B cell (primary cell): ENCODE measurements at regions not wholly inside any gene's neighbourhood (a gene's known extent, or its start where the extent isn't known, plus 50 kb on each side); places are given as distances from the start of the nearest gene placed in this dataset.

Source experiments
- ATAC-seq: fragments of 200-7000 bp; cut with Tn5 transposase; one replicate; pipeline ENCODE4 v1.10.0; 2021; ENCODE audit warnings: low read depth, mild to moderate bottlenecking, moderate number of reproducible peaks, moderate library complexity
- CTCF ChIA-PET: fragments of 350-600 bp; sonication (Branson Sonifier 250); formaldehyde crosslinking; loops from one replicate; lab custom pipeline; 2021; ENCODE audit warnings: antibody characterized with exemption, inconsistent platforms; lab: Charles Lee
- POLR2A ChIA-PET: fragments of 350-600 bp; sonication (Branson Sonifier 250); formaldehyde crosslinking; loops from one replicate; lab custom pipeline; 2021; ENCODE audit warnings: antibody characterized with exemption; lab: Charles Lee
- DNase-seq: peaks from one replicate; pipeline ENCODE4 v3.0.0; 2013
- H2AFZ ChIP-seq: 2 replicates; pipeline ENCODE4 v1.6.1; 2012; ENCODE audit warnings: mild to moderate bottlenecking, low read depth, low read length; ENCODE audit not compliant: insufficient read depth, poor library complexity, severe bottlenecking
- H3K27ac ChIP-seq, 2 donors: 1 replicate in 1 of 2; 2 replicates in 1 of 2; pipeline ENCODE4 v1.5.1; 2012 to 2013; ENCODE audit warnings: low read length in 2 of 2, mild to moderate bottlenecking in 2 of 2, moderate library complexity in 1 of 2
- H3K27me3 ChIP-seq, 4 experiments: fragments of 200-600 bp in 1 of 4; sonication (generic) in 1 of 4; replicated peaks in 1 of 4; 1 replicate in 2 of 4; 2 replicates in 2 of 4; pipeline versions ENCODE4 v1.6.1 to v1.7.0; 2013 to 2016; ENCODE audit warnings: low read length in 3 of 4, mild to moderate bottlenecking in 2 of 4, mixed read lengths in 1 of 4, moderate library complexity in 1 of 4; ENCODE audit not compliant: insufficient read depth in 4 of 4, control insufficient read depth in 3 of 4; ENCODE audit errors: control extremely low read depth in 1 of 4
- H3K36me3 ChIP-seq, 2 experiments: replicated peaks in 1 of 2; 1 replicate in 1 of 2; 2 replicates in 1 of 2; pipeline versions ENCODE4 v1.6.1 to v1.7.1; 2013; ENCODE audit warnings: low read length in 1 of 2; ENCODE audit not compliant: insufficient read depth in 2 of 2, control insufficient read depth in 1 of 2; ENCODE audit errors: control extremely low read depth in 1 of 2, extremely low read depth in 1 of 2
- H3K4me1 ChIP-seq, 2 donors: fragments of 200-600 bp in 1 of 2; sonication (generic) in 1 of 2; 1 replicate in 1 of 2; 2 replicates in 1 of 2; pipeline versions ENCODE4 v1.5.1 to v1.6.1; 2013 to 2017; ENCODE audit warnings: low read length in 2 of 2; ENCODE audit not compliant: control insufficient read depth in 2 of 2, insufficient read depth in 2 of 2
- H3K4me2 ChIP-seq: replicated peaks from 2 replicates; pipeline ENCODE3; 2012; ENCODE audit warnings: mild to moderate bottlenecking, low read depth, low read length; ENCODE audit not compliant: poor library complexity, severe bottlenecking
- H3K4me3 ChIP-seq, 5 experiments: fragments of 200-600 bp in 1 of 5; sonication (generic) in 1 of 5; 1 replicate in 3 of 5; 2 replicates in 2 of 5; pipeline versions ENCODE4 v1.5.1 to v1.7.0; 2011 to 2016; ENCODE audit warnings: low read length in 4 of 5, mild to moderate bottlenecking in 4 of 5, low read depth in 2 of 5, control low read depth in 1 of 5, moderate library complexity in 1 of 5; ENCODE audit not compliant: insufficient read depth in 1 of 5; ENCODE audit errors: control extremely low read depth in 1 of 5, extremely low read depth in 1 of 5
- H3K79me2 ChIP-seq: fragments of 200-600 bp; sonication (generic); one replicate; pipeline ENCODE4 v1.6.0; 2016; ENCODE audit warnings: low read length; ENCODE audit not compliant: control insufficient read depth, insufficient read depth
- H3K9ac ChIP-seq: fragments of 200-600 bp; sonication (generic); 2 replicates; pipeline ENCODE4 v1.6.1; 2017; ENCODE audit warnings: mild to moderate bottlenecking, low read length, moderate library complexity
- H3K9me3 ChIP-seq, 3 donors: one replicate each; pipeline versions ENCODE4 v1.6.1 to v1.7.1; 2013; ENCODE audit warnings: low read length in 2 of 3; ENCODE audit not compliant: control insufficient read depth in 2 of 3, insufficient read depth in 1 of 3; ENCODE audit errors: control extremely low read depth in 1 of 3
- H4K20me1 ChIP-seq: 2 replicates; pipeline ENCODE4 v1.6.0; 2012; ENCODE audit warnings: mild to moderate bottlenecking, low read length; ENCODE audit not compliant: insufficient read depth, control insufficient read depth, poor library complexity, severe bottlenecking
- H3K27ac Mint-ChIP-seq: one replicate; pipeline ENCODE4 v1.8.0; 2021; ENCODE audit warnings: mixed read lengths
- H3K27me3 Mint-ChIP-seq: one replicate; pipeline ENCODE4 v1.8.0; 2021; ENCODE audit warnings: mixed read lengths
- H3K4me1 Mint-ChIP-seq: one replicate; pipeline ENCODE4 v1.8.0; 2021; ENCODE audit warnings: mixed read lengths
- H3K4me3 Mint-ChIP-seq: one replicate; pipeline ENCODE4 v1.8.0; 2021; ENCODE audit warnings: mixed read lengths
- H3K9me3 Mint-ChIP-seq: one replicate; pipeline ENCODE4 v1.8.0; 2022; ENCODE audit warnings: mixed read lengths; ENCODE audit not compliant: insufficient read depth
- EZH2 ChIP-seq: IDR thresholded peaks from 2 replicates; pipeline ENCODE4 v1.6.1; 2012; ENCODE audit warnings: borderline replicate concordance, low read depth, mild to moderate bottlenecking, moderate library complexity, low read length; ENCODE audit not compliant: insufficient read depth, poor library complexity, severe bottlenecking
- WGBS: methylation state at CpG from one replicate; pipeline ENCODE4 v1.1.5; 2013; ENCODE audit warnings: missing lambda C conversion rate; ENCODE audit not compliant: insufficient coverage; 5-methylcytosine and 5-hydroxymethylcytosine counted together
- intact Hi-C: fragments of 100-400 bp; cut with micrococcal nuclease; formaldehyde crosslinking; loops from one replicate; pipeline ENCODE4 v1.10.0; 2022
- TF ChIP-seq, protein P1 (sequence below): fragments of 200-600 bp; IDR thresholded peaks from one replicate; pipeline ENCODE4 v1.8.0; 2022; ENCODE audit warnings: antibody characterized with exemption, mild to moderate bottlenecking

DNA sequence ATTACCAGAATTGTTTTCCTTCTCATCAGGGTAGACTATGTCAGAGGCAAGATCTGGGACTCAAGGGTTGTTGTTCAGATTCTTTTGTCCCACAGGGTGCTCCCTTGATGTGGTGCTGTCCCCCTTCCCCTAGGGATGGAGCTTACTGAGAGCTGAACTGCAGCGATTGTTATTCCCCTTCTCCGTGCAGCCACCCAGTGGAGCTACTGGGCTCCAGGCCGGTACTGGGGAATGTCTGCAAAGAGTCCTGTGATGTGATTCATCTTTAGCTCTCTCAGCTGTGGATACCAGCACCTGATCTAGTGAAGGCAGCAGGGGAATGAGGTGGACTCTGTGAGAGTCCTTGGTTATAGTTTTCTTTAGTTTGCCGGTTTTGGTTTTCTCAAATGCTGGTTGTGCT is 247.4 kb upstream of the HAND2 start:
- CTCF ChIA-PET: no interaction called here
- POLR2A ChIA-PET: no interaction called here
- ATAC-seq (no peak), DNase-seq (no peak)
- H3K27me3 ChIP-seq: no peaks in the 10 kb centered on the region
- no peak overlapping the region for H3K4me3 ChIP-seq
- intact Hi-C loops: no loop called here
- no peak overlapping the region for H3K4me2 ChIP-seq
- H3K36me3 ChIP-seq: no peaks in the 10 kb centered on the region
- Mint-ChIP-seq H3K4me3 (no peak overlapping the region), H3K27me3 (no peaks in the 10 kb centered on the region), H3K27ac (no peak overlapping the region), H3K9me3 (no peaks in the 10 kb centered on the region), H3K4me1 (no peaks in the 10 kb centered on the region)
- WGBS: 91% methylated on average over 3 of the region's 4 CpGs
- no peak for TF ChIP-seq EZH2
- TF ChIP-seq, protein P1, sequence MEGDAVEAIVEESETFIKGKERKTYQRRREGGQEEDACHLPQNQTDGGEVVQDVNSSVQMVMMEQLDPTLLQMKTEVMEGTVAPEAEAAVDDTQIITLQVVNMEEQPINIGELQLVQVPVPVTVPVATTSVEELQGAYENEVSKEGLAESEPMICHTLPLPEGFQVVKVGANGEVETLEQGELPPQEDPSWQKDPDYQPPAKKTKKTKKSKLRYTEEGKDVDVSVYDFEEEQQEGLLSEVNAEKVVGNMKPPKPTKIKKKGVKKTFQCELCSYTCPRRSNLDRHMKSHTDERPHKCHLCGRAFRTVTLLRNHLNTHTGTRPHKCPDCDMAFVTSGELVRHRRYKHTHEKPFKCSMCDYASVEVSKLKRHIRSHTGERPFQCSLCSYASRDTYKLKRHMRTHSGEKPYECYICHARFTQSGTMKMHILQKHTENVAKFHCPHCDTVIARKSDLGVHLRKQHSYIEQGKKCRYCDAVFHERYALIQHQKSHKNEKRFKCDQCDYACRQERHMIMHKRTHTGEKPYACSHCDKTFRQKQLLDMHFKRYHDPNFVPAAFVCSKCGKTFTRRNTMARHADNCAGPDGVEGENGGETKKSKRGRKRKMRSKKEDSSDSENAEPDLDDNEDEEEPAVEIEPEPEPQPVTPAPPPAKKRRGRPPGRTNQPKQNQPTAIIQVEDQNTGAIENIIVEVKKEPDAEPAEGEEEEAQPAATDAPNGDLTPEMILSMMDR: no peak
- H2AFZ ChIP-seq: no peak overlapping the region
- no peak overlapping the region for H3K9ac ChIP-seq
- H4K20me1 ChIP-seq: no peaks in the 10 kb centered on the region
- H3K4me1 ChIP-seq: no peaks in the 10 kb centered on the region
- H3K27ac ChIP-seq: no peak overlapping the region
- H3K79me2 ChIP-seq: no peaks in the 10 kb centered on the region
- peaks cover 0 to 3% (median 0%) of the 10 kb centered on the region in 3 donors for H3K9me3 ChIP-seq

DNA sequence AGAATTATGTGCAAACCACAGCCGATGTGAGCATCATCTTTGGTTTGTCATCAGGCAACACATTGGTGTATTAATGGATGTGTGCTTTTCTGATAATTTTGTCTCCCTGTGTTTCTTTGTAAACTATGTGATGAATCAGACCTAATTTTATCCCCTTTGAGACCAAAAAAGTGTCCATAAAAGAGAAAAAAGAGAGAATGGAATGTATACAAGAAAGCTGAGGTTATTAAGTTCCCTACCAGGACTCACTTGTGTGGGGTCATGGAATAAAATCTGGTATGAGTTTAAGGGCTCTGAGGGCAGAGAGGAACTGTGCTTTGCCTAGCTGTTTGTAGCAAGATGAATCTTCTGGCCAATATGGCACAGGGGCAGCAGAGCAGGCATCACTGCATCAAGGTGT is 239.5 kb upstream of the HAND2 start:
- Mint-ChIP-seq H3K27me3 (no peaks in the 10 kb centered on the region), H3K4me3 (no peak overlapping the region), H3K9me3 (peaks cover 2% of the 10 kb centered on the region), H3K4me1 (no peaks in the 10 kb centered on the region), H3K27ac (no peak overlapping the region)
- Histone ChIP-seq H4K20me1 (no peaks in the 10 kb centered on the region), H3K4me3 (no peak overlapping the region), H3K36me3 (no peaks in the 10 kb centered on the region), H3K27ac (no peak overlapping the region), H3K4me2 (no peak overlapping the region), H3K27me3 (no peaks in the 10 kb centered on the region), H3K9me3 (no peaks in the 10 kb centered on the region), H3K9ac (no peak overlapping the region), H2AFZ (no peak overlapping the region), H3K79me2 (no peaks in the 10 kb centered on the region), H3K4me1 (no peaks in the 10 kb centered on the region)
- TF ChIP-seq, protein P1: no peak
- TF ChIP-seq EZH2: no peak
- ATAC-seq (no peak), DNase-seq (no peak)
- intact Hi-C loops: no loop called here
- POLR2A ChIA-PET: no interaction called here
- no CpG with 5 or more reads among the region's 1 CpG for WGBS
- CTCF ChIA-PET: no interaction called here
